Progenitor cell of endocrine pancreas (in vitro differentiated cells): ENCODE measurements at regions not wholly inside any gene's neighbourhood (a gene's known extent, or its start where the extent isn't known, plus 50 kb on each side); places are given as distances from the start of the nearest gene placed in this dataset.
"Not testable (repeated sequence)": the region's sequence is repeated elsewhere in the genome, so short reads cannot be mapped to it uniquely, and the experiment has no call there.

ENCODE experiments used
- DNase-seq: peaks from one replicate; pipeline ENCODE4 v3.0.0; 2021; ENCODE audit warnings: low spot score; ENCODE audit not compliant: unreplicated experiment
- H3K27ac Mint-ChIP-seq: 2 replicates; pipeline ENCODE4 v1.8.0; 2021; ENCODE audit warnings: mild to moderate bottlenecking, moderate library complexity, mixed read lengths
- H3K27me3 Mint-ChIP-seq: 2 replicates; pipeline ENCODE4 v1.8.0; 2021; ENCODE audit warnings: mixed read lengths
- H3K36me3 Mint-ChIP-seq: 2 replicates; pipeline ENCODE4 v1.8.0; 2022; ENCODE audit warnings: mixed read lengths; ENCODE audit not compliant: insufficient read depth
- H3K4me1 Mint-ChIP-seq: 2 replicates; pipeline ENCODE4 v1.8.0; 2021; ENCODE audit warnings: low read depth, mixed read lengths
- H3K4me3 Mint-ChIP-seq: 2 replicates; pipeline ENCODE4 v1.8.0; 2021; ENCODE audit warnings: low read depth, mild to moderate bottlenecking, moderate library complexity, mixed read lengths
- H3K9me3 Mint-ChIP-seq: 2 replicates; pipeline ENCODE4 v1.8.0; 2021; ENCODE audit warnings: low read depth, mixed read lengths
- CTCF ChIP-seq: fragments of 200-600 bp; sonication (generic); IDR thresholded peaks from one replicate; pipeline ENCODE4 v1.5.0; 2021; ENCODE audit warnings: antibody characterized with exemption, mild to moderate bottlenecking; ENCODE audit not compliant: unreplicated experiment

GRCh38 chr21:16454399-16454798 is 724.6 kb downstream of the USP25 start:
- no peaks in the 10 kb centered on the region for H3K9me3 Mint-ChIP-seq
- no peaks in the 10 kb centered on the region for H3K36me3 Mint-ChIP-seq
- H3K4me3 Mint-ChIP-seq: no peak overlapping the region
- no peaks in the 10 kb centered on the region for H3K27me3 Mint-ChIP-seq
- H3K4me1 Mint-ChIP-seq: peaks cover 5% of the 10 kb centered on the region
- no peak overlapping the region for H3K27ac Mint-ChIP-seq
- no peak for TF ChIP-seq CTCF
- no peak for DNase-seq

GRCh38 chr21:16455526-16455925 is 725.7 kb downstream of the USP25 start:
- Mint-ChIP-seq H3K36me3 (no peaks in the 10 kb centered on the region), H3K4me3 (no peak overlapping the region), H3K27me3 (no peaks in the 10 kb centered on the region), H3K4me1 (peaks cover 5% of the 10 kb centered on the region), H3K27ac (no peak overlapping the region), H3K9me3 (no peaks in the 10 kb centered on the region)
- TF ChIP-seq CTCF: no peak
- no peak for DNase-seq

GRCh38 chr21:16455978-16456377 is 726.2 kb downstream of the USP25 start:
- no peak for TF ChIP-seq CTCF
- H3K4me3 Mint-ChIP-seq: no peak overlapping the region
- no peak for DNase-seq
- H3K36me3 Mint-ChIP-seq: no peaks in the 10 kb centered on the region
- H3K27ac Mint-ChIP-seq: no peak overlapping the region
- no peaks in the 10 kb centered on the region for H3K9me3 Mint-ChIP-seq
- H3K27me3 Mint-ChIP-seq: no peaks in the 10 kb centered on the region
- peaks cover 5% of the 10 kb centered on the region for H3K4me1 Mint-ChIP-seq

GRCh38 chr21:16457498-16457897 is 727.7 kb downstream of the USP25 start:
- Mint-ChIP-seq H3K4me3 (no peak overlapping the region), H3K27ac (no peak overlapping the region), H3K9me3 (no peaks in the 10 kb centered on the region), H3K36me3 (no peaks in the 10 kb centered on the region), H3K27me3 (no peaks in the 10 kb centered on the region), H3K4me1 (peaks cover 5% of the 10 kb centered on the region)
- DNase-seq: no peak
- TF ChIP-seq CTCF: no peak

GRCh38 chr21:16460936-16461335 is 731.2 kb downstream of the USP25 start:
- TF ChIP-seq CTCF: no peak
- H3K9me3 Mint-ChIP-seq: peaks cover 14% of the 10 kb centered on the region
- no peak overlapping the region for H3K4me3 Mint-ChIP-seq
- H3K27ac Mint-ChIP-seq: no peak overlapping the region
- H3K27me3 Mint-ChIP-seq: no peaks in the 10 kb centered on the region
- peaks cover 5% of the 10 kb centered on the region for H3K4me1 Mint-ChIP-seq
- H3K36me3 Mint-ChIP-seq: peaks cover 4% of the 10 kb centered on the region
- DNase-seq: no peak

GRCh38 chr21:16464211-16464889 is 734.6 kb downstream of the USP25 start:
- H3K9me3 Mint-ChIP-seq: peaks cover 14% of the 10 kb centered on the region
- H3K4me1 Mint-ChIP-seq, DNase-seq, H3K27ac Mint-ChIP-seq, H3K27me3 Mint-ChIP-seq, H3K4me3 Mint-ChIP-seq, H3K36me3 Mint-ChIP-seq: not testable (repeated sequence)
